ENCODE measurements at regions not wholly inside any gene's neighbourhood (a gene's known extent, or its start where the extent isn't known, plus 50 kb on each side); places are given as distances from the start of the nearest gene placed in this dataset.

- TF ChIP-seq, protein P1, sequence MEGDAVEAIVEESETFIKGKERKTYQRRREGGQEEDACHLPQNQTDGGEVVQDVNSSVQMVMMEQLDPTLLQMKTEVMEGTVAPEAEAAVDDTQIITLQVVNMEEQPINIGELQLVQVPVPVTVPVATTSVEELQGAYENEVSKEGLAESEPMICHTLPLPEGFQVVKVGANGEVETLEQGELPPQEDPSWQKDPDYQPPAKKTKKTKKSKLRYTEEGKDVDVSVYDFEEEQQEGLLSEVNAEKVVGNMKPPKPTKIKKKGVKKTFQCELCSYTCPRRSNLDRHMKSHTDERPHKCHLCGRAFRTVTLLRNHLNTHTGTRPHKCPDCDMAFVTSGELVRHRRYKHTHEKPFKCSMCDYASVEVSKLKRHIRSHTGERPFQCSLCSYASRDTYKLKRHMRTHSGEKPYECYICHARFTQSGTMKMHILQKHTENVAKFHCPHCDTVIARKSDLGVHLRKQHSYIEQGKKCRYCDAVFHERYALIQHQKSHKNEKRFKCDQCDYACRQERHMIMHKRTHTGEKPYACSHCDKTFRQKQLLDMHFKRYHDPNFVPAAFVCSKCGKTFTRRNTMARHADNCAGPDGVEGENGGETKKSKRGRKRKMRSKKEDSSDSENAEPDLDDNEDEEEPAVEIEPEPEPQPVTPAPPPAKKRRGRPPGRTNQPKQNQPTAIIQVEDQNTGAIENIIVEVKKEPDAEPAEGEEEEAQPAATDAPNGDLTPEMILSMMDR (IDR thresholded peaks at IDR 0.05) = no peak
- H3K27me3 ChIP-seq = no peaks in the 10 kb centered on the region
- H3K27ac ChIP-seq = no peak overlapping the region
- H3K4me3 ChIP-seq = no peak overlapping the region
- no peak for DNase-seq (ENCODE audit: low spot score in 2 of 2)
- intact Hi-C loops (cut with DNase I) = no loop called here
- H3K9me3 ChIP-seq = no peaks in the 10 kb centered on the region
- no peaks in the 10 kb centered on the region for H3K4me1 ChIP-seq
- no peaks in the 10 kb centered on the region for H3K36me3 ChIP-seq
Measured at GRCh38 chr4:125010796-125011503, 298.4 kb upstream of the ANKRD50 start.

- Histone ChIP-seq H3K36me3 (no peaks in the 10 kb centered on the region), H3K4me3 (no peak overlapping the region), H3K27ac (no peak overlapping the region), H3K9me3 (no peaks in the 10 kb centered on the region), H3K4me1 (no peaks in the 10 kb centered on the region), H3K27me3 (no peaks in the 10 kb centered on the region)
- no peak for DNase-seq (ENCODE audit: low spot score in 2 of 2)
- TF ChIP-seq, protein P1 (IDR thresholded peaks at IDR 0.05) = no peak
- intact Hi-C loops (cut with DNase I) = no loop called here
Measured at GRCh38 chr4:125008676-125009075, 296.1 kb upstream of the ANKRD50 start.

DNA sequence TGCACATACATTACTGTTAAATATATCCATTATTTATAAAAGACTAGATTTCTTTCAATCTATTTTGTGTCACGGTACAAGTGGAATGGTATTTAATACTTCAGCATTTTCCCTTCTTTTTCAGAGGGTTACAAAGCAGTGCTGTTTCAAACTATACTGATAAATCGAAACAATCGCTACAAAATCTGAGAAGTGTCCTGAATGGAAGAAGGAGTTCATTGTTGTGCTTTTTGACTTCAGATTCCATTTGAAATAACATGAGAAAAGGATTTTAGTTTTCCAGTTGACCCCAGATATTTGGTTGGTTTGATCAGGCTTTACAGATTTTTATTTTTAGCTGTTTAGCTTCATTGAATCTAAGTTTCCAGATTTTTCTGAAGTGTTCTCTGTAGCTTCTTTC lies 292.1 kb upstream of the ANKRD50 start:
- Histone ChIP-seq H3K27ac (no peak overlapping the region), H3K4me1 (no peaks in the 10 kb centered on the region), H3K36me3 (no peaks in the 10 kb centered on the region), H3K4me3 (no peak overlapping the region), H3K9me3 (no peaks in the 10 kb centered on the region), H3K27me3 (no peaks in the 10 kb centered on the region)
- TF ChIP-seq, protein P1 (IDR thresholded peaks at IDR 0.05) = no peak
- intact Hi-C loops (cut with DNase I) = no loop called here
- no peak for DNase-seq (ENCODE audit: low spot score in 2 of 2)

- no peaks in the 10 kb centered on the region for H3K4me1 ChIP-seq
- H3K4me3 ChIP-seq = no peak overlapping the region
- DNase-seq (ENCODE audit: low spot score in 2 of 2) = no peak
- H3K27me3 ChIP-seq = no peaks in the 10 kb centered on the region
- intact Hi-C loops (cut with DNase I) = no loop called here
- TF ChIP-seq, protein P1 (IDR thresholded peaks at IDR 0.05) = no peak
- H3K36me3 ChIP-seq = no peaks in the 10 kb centered on the region
- no peak overlapping the region for H3K27ac ChIP-seq
- H3K9me3 ChIP-seq = no peaks in the 10 kb centered on the region
Measured at GRCh38 chr4:125003840-125004239, 291.3 kb upstream of the ANKRD50 start.

- no peaks in the 10 kb centered on the region for H3K27me3 ChIP-seq
- no peaks in the 10 kb centered on the region for H3K4me1 ChIP-seq
- no peaks in the 10 kb centered on the region for H3K9me3 ChIP-seq
- TF ChIP-seq, protein P1 (IDR thresholded peaks at IDR 0.05) = no peak
- no peak for DNase-seq (ENCODE audit: low spot score in 2 of 2)
- intact Hi-C loops (cut with DNase I) = no loop called here
- H3K27ac ChIP-seq = no peak overlapping the region
- H3K4me3 ChIP-seq = no peak overlapping the region
- H3K36me3 ChIP-seq = no peaks in the 10 kb centered on the region
Measured at GRCh38 chr4:124997991-124998390, 285.5 kb upstream of the ANKRD50 start.

- H3K9me3 ChIP-seq = no peaks in the 10 kb centered on the region
- no peak overlapping the region for H3K27ac ChIP-seq
- H3K27me3 ChIP-seq = no peaks in the 10 kb centered on the region
- intact Hi-C loops (cut with DNase I) = no loop called here
- TF ChIP-seq, protein P1 (IDR thresholded peaks at IDR 0.05) = no peak
- no peak for DNase-seq (ENCODE audit: low spot score in 2 of 2)
- H3K4me1 ChIP-seq = no peaks in the 10 kb centered on the region
- no peak overlapping the region for H3K4me3 ChIP-seq
- no peaks in the 10 kb centered on the region for H3K36me3 ChIP-seq
Measured at GRCh38 chr4:124997124-124997523, 284.6 kb upstream of the ANKRD50 start.
